Cerebellar cortex (tissue), 1 donor: ENCODE measurements at regions not wholly inside any gene's neighbourhood (a gene's known extent, or its start where the extent isn't known, plus 50 kb on each side); places are given as distances from the start of the nearest gene placed in this dataset.

Experiments
- DNase-seq: peaks from one replicate; pipeline ENCODE4 v3.0.0-alpha.2; 2015; ENCODE audit warnings: low spot score

GRCh38 chr18:31247574-31248199 lies 70.3 kb upstream of the DSG1 start:
- DNase-seq = no peak

- no peak for DNase-seq
These were observed 69.0 kb upstream of the DSG1 start for GRCh38 chr18:31248783-31249521.

- peak; percentile 2 for DNase-seq
These were observed 67.1 kb upstream of the DSG1 start for GRCh38 chr18:31250902-31251301.

- DNase-seq = no peak
These were observed 65.4 kb upstream of the DSG1 start for GRCh38 chr18:31252522-31252921.

GRCh38 chr18:31255953-31256352 lies 62.0 kb upstream of the DSG1 start:
- DNase-seq = no peak

- no peak for DNase-seq
These were observed 59.2 kb upstream of the DSG1 start for GRCh38 chr18:31258789-31259188.

- DNase-seq = no peak
These were observed 56.0 kb upstream of the DSG1 start for GRCh38 chr18:31261792-31262582.

- DNase-seq = no peak
These were observed 50.0 kb upstream of the DSG1 start for GRCh38 chr18:31267823-31268481.
